Muscle of back (tissue), 3 donors: ENCODE measurements at regions not wholly inside any gene's neighbourhood (a gene's known extent, or its start where the extent isn't known, plus 50 kb on each side); places are given as distances from the start of the nearest gene placed in this dataset.

Source experiments
- DNase-seq, 3 donors: peaks; one replicate each; pipeline versions ENCODE4 v3.0.0 to v3.0.0-alpha.2; 2013

DNA sequence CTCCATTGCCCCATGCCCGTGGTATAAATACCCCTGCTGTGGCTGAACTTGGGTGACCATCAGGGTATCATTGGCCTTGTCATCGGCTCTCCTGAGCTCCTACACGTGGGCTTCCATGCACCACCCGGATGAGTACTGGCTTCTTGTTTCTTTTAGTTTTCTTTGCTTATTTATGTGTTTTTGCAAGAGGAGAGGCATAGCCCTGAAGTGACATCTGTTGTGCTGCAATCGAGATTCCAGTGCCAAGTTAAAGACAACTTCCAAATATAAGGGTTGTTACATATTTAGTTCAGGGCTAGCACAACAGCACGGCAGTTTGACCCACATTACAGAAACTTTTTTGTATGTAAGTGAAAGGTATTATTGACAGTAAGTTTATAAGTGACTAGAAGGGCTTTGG lies 1087.1 kb downstream of the TBC1D22A start:
- DNase-seq: no peak

DNA sequence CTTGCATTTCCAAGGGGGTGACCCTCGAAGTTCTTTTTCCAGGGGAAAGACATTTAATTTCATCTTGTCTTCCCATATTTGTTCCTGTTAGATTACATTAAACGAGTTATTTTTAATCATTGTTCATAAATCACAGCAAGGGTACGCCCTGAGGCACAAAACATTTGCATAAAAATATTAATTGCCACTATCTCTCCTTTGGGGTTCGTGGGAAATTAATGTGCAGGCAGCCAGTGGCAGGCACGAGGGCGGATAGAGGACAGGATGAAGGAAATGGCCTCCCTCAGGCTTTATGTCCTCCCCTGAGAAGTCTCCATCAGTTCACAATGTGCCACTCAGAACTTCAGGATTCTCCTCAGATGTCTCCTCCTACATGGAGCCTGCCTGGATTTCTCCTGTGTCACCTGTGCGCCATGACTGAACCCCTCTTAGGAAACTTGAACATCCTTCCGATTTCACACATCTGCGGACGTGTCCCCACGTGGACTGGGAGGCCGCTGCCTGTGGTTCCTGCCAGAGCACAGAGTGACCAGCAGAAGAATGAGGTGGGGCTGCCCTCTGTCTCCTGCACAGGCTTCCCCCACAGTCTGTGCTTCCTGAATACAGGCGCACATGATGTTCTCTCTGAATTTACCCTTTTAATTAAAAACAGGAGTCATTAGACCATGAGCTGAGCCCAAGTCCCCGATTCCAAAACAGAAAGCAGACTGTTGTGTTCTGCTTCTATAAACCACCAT lies 1085.9 kb downstream of the TBC1D22A start:
- DNase-seq: no peak

- no peak for DNase-seq
Observed at GRCh38 chr22:47847131-47847890, 1084.9 kb downstream of the TBC1D22A start.

GRCh38 chr22:47846206-47846605 lies 1083.8 kb downstream of the TBC1D22A start:
- DNase-seq: no peak

GRCh38 chr22:47842119-47842518 lies 1079.7 kb downstream of the TBC1D22A start:
- no peak for DNase-seq

- DNase-seq: no peak
Observed at GRCh38 chr22:47841156-47841555, 1078.7 kb downstream of the TBC1D22A start.

- no peak for DNase-seq
Observed at GRCh38 chr22:47839595-47840227, 1077.3 kb downstream of the TBC1D22A start.

- no peak for DNase-seq
Observed at GRCh38 chr22:47837703-47838102, 1075.3 kb downstream of the TBC1D22A start.

GRCh38 chr22:47836957-47837356 lies 1074.5 kb downstream of the TBC1D22A start:
- DNase-seq: peak in 2 of 3 donors; percentile 17 to 88

GRCh38 chr22:47835726-47836125 lies 1073.3 kb downstream of the TBC1D22A start:
- DNase-seq: peak in 1 of 3 donors; percentile 95

DNA sequence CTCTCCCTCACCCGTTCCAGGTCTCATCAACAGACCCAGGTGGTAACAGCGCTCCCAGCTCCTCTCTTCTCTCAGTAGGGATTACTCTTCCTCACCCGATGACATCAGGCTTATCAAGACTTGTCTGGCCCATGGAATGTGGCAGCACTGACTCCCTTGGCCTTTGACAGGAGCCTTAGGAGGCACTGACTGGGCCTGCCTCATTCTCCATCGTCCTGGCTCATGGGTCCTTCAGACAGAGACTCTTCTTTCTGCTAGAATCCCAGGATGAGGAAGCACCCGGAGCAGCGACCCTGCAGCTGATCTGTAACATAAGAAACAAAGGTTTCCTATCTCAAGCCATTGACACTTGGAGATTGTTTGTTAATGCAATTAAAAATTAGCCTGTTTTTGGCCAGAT lies 1063.6 kb downstream of the TBC1D22A start:
- DNase-seq: no peak

DNA sequence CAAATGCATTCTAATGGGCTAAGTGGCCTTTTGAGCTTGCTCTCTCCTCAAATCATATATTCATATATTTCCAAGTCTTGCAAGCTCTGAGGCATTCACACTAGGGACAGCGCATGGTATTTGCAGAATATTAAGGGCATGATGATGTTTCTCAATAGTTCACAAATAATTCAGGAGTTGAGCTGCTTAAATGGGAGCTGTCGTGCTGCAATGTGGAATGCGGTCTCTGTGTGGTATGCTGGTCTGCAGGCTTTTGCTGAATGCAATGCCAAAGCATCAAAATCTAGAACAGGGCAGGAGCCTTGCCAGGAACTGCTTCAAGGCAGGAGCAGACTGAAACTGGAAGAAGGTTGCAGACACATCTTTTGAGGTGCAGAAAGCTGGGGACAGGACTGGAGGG lies 1060.0 kb downstream of the TBC1D22A start:
- no peak for DNase-seq

- no peak for DNase-seq
Observed at GRCh38 chr22:47818496-47818895, 1056.0 kb downstream of the TBC1D22A start.

- no peak for DNase-seq
Observed at GRCh38 chr22:47817380-47817779, 1054.9 kb downstream of the TBC1D22A start.

GRCh38 chr22:47816863-47817210 lies 1054.4 kb downstream of the TBC1D22A start:
- DNase-seq: no peak

DNA sequence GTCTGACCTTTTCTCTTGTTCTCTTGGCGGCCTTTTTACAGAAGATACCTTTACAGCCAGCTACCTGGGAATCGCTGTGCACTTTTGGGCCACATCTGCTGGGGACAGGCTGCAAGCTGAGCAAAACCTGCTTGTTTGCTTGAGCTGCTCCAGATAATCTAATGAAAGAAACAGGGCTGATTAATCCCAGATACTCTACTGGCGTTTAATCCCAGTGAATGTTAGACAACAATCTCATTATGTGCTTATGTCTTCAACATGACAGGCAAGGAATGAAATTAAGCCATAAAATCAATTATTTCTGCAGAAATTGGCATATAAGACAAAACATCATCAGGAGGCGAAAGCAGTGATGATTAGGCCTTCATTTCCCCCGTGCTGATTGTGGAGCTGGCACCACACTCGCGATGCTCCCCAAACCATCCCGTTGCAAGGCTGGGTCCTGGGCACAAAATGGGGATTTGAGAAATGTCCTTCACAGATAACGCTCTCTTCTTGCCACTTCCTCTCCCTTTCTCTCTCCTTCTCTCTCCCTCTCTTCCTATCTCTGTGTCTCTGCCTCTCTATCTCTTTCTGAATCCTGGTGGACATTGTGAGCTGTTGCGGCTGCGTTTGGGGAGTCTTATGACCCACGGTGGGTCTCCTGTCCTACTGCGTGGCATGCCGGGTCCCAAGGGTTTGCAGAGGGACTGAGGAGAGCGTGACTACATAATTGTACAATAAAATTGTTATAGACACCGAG lies 1053.8 kb downstream of the TBC1D22A start:
- no peak for DNase-seq

DNA sequence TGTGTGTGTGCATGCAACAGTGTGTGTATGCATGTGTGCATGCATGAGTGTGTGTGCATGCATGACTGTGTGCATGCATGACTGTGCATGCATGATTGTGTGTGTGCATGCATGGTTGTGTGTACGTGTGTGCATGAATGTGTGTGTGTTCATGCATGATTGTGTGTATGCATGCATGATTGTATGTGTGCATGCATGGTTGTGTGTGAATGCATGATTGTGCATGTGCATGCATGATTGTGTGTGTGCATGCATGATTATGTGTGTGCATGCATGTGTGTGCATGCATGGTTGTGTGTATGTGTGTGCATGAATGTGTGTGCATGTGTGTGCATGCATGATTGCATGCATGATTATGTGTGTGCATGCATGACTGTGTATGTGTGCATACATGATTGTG lies 1052.0 kb downstream of the TBC1D22A start:
- DNase-seq: no peak

DNA sequence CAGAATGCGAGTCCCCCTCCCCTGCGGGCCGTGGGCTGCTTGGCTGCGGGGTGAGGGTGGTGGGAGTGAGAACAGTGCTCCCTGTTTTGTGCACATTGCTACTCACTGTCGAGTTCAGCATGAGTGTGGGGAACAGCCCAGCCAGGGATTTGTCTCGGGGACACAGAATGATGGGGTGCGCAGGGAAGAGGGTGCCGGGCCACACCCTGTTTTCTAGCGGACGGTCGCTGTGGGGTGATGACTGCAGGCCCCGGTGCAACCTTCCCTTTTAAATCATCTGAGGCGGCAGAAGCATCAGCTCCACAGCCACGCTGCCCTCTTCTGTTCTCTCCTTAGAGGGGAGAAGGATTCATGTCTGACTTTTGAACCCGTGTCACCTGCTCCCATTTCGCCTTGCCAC lies 1051.2 kb downstream of the TBC1D22A start:
- no peak for DNase-seq

DNA sequence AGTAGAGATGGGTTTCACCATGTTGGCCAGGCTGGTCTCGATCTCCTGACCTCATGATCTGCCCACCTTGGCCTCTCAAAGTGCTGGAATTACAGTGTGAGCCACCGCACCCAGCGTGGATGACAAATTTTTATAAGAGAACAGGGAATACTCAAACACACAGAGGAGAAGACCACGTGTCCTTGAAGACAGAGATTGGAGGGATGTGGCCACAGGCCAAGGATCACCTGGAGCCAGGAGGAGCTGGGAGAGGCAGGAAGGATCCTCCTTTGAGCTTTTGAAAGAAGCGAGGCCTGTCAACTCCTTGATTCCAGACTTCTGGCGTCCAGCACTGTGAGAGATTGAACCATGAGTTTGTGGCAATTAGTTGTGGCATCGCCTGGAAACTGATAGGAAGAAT lies 1049.5 kb downstream of the TBC1D22A start:
- no peak for DNase-seq

- DNase-seq: no peak
Observed at GRCh38 chr22:47810505-47811500, 1048.4 kb downstream of the TBC1D22A start.
